Keratinocyte (primary cell): ENCODE measurements at regions not wholly inside any gene's neighbourhood (a gene's known extent, or its start where the extent isn't known, plus 50 kb on each side); places are given as distances from the start of the nearest gene placed in this dataset.

Source experiments
- EZH2 ChIP-seq: IDR thresholded peaks from one replicate; pipeline ENCODE4 v1.6.1; 2012; ENCODE audit warnings: inconsistent platforms, mild to moderate bottlenecking, low read length, moderate library complexity
- TF ChIP-seq, protein P1 (sequence below), 3 experiments: IDR thresholded peaks in 1 of 3; conservative IDR thresholded peaks in 1 of 3; optimal IDR thresholded peaks in 1 of 3; 2 replicates in 2 of 3; 3 replicates in 1 of 3; pipeline versions ENCODE3 to v1.5.1; 2011; ENCODE audit warnings: low read length in 3 of 3, mild to moderate bottlenecking in 3 of 3, moderate library complexity in 2 of 3, control low read depth in 1 of 3, inconsistent platforms in 1 of 3; ENCODE audit not compliant: insufficient read depth in 2 of 3; ENCODE audit errors: extremely low read depth in 1 of 3

DNA sequence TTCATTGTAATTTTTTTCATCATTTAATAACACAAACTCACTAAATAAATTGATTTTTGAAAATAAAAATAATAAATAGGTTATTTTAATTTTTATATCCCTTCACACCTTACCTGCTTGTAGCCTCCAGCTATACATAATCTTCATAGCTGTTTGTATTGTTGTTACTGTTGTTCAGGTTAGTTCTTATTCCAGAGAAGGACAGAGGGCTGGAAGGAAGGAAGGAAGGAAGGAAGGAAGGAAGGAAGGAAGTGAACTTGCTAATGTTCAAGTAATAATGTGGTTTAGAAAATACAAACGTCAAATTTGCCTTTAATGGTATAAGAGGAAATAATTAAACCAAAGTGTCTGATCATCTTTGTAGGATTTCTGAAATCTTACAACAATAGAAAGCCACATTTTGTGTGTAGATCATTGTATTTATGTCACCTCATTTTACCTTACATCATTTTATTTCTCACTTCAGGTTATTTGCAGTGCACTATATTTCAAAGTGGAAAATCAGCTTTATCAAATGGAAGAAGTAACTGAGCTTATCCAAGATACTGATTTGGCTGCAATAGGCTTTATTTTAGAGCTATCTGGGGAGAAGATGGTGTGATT is 660.0 kb upstream of the CCDC54 start:
- TF ChIP-seq, protein P1, sequence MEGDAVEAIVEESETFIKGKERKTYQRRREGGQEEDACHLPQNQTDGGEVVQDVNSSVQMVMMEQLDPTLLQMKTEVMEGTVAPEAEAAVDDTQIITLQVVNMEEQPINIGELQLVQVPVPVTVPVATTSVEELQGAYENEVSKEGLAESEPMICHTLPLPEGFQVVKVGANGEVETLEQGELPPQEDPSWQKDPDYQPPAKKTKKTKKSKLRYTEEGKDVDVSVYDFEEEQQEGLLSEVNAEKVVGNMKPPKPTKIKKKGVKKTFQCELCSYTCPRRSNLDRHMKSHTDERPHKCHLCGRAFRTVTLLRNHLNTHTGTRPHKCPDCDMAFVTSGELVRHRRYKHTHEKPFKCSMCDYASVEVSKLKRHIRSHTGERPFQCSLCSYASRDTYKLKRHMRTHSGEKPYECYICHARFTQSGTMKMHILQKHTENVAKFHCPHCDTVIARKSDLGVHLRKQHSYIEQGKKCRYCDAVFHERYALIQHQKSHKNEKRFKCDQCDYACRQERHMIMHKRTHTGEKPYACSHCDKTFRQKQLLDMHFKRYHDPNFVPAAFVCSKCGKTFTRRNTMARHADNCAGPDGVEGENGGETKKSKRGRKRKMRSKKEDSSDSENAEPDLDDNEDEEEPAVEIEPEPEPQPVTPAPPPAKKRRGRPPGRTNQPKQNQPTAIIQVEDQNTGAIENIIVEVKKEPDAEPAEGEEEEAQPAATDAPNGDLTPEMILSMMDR (optimal IDR thresholded peaks at IDR 0.05 in 1 of 3, IDR thresholded peaks at IDR 0.05 in 1 of 3, conservative IDR thresholded peaks at IDR 0.05 in 1 of 3; ENCODE audit: extremely low read depth in 1 of 3, insufficient read depth in 2 of 3, low read length in 3 of 3) = no peak
- TF ChIP-seq EZH2 = no peak
